Stimulated activated naive CD8-positive, alpha-beta T cell treated with anti-CD3 and anti-CD28 coated beads, Interleukin-15, Interleukin-2, amounts not matched to agents 100 ng/mL and 50 ng/mL, for 24 hours (primary cell): ENCODE measurements at regions not wholly inside any gene's neighbourhood (a gene's known extent, or its start where the extent isn't known, plus 50 kb on each side); places are given as distances from the start of the nearest gene placed in this dataset.
"Not testable (repeated sequence)": the region's sequence is repeated elsewhere in the genome, so short reads cannot be mapped to it uniquely, and the experiment has no call there.

Source experiments
- H3K27ac Mint-ChIP-seq: one replicate; pipeline ENCODE4 v1.8.0; 2021; ENCODE audit warnings: mild to moderate bottlenecking, mixed read lengths
- H3K27me3 Mint-ChIP-seq: one replicate; pipeline ENCODE4 v1.8.0; 2021; ENCODE audit warnings: mixed read lengths
- H3K36me3 Mint-ChIP-seq: one replicate; pipeline ENCODE4 v1.8.0; 2021; ENCODE audit warnings: low read depth, mixed read lengths
- H3K4me1 Mint-ChIP-seq: one replicate; pipeline ENCODE4 v1.8.0; 2021; ENCODE audit warnings: low read depth, mixed read lengths
- H3K4me3 Mint-ChIP-seq: one replicate; pipeline ENCODE4 v1.8.0; 2021; ENCODE audit warnings: mild to moderate bottlenecking, mixed read lengths
- H3K9me3 Mint-ChIP-seq: one replicate; pipeline ENCODE4 v1.8.0; 2021; ENCODE audit warnings: mixed read lengths

DNA sequence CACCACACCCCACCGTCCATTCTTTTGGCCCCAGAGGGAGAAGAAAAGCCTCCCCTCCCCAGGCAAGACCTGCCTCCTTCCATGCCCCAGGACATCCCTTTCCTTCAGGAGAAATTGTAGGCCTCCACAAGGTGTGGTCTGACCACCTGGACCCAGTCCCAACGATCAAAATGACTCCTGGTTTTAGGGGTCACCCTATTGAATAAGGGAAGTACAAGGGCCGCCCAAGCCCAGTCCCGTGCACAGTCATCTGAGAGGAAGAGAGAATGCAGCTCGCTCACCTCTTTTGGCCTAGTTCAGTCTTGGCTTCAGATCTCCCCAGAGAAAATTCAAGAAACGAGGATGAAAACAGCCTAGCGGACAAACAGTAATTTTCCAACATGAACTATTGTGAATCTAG, 249.1 kb downstream of the UACA start:
- H3K27me3 Mint-ChIP-seq, result peaks cover 16% of the 10 kb centered on the region
- peaks cover 25% of the 10 kb centered on the region for H3K4me1 Mint-ChIP-seq
- H3K27ac Mint-ChIP-seq, result no peak overlapping the region
- H3K9me3 Mint-ChIP-seq, result peaks cover 24% of the 10 kb centered on the region
- H3K4me3 Mint-ChIP-seq, result no peak overlapping the region
- peaks cover 27% of the 10 kb centered on the region for H3K36me3 Mint-ChIP-seq

DNA sequence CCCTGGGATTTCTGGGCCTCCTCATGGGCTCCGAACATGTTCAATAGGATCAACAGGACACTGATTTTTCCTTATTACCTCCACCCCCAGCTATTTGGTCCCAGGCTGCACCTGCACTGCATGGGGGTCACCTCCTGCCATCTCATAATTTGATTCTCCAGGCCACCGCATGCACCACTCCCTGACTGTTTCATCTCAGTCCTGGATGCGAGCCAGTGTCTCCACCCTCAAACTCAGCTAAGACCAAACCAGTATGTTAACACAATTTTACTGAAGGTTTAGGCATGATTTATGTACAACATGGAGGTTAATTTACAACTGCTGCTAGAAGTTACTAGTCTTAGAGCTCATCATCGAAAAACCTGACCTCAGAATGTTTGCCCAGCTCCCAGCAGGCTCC, 249.5 kb downstream of the UACA start:
- Mint-ChIP-seq H3K27ac (no peak overlapping the region), H3K4me1 (peaks cover 29% of the 10 kb centered on the region), H3K36me3 (peaks cover 27% of the 10 kb centered on the region), H3K4me3 (no peak overlapping the region), H3K9me3 (peaks cover 26% of the 10 kb centered on the region), H3K27me3 (peaks cover 16% of the 10 kb centered on the region)

GRCh38 chr15:70512772-70513362, 250.5 kb downstream of the UACA start:
- no peak overlapping the region for H3K4me3 Mint-ChIP-seq
- peaks cover 38% of the 10 kb centered on the region for H3K4me1 Mint-ChIP-seq
- H3K9me3 Mint-ChIP-seq, result peaks cover 28% of the 10 kb centered on the region
- peaks cover 27% of the 10 kb centered on the region for H3K36me3 Mint-ChIP-seq
- no peak overlapping the region for H3K27ac Mint-ChIP-seq
- peaks cover 9% of the 10 kb centered on the region for H3K27me3 Mint-ChIP-seq

GRCh38 chr15:70511972-70512587, 251.3 kb downstream of the UACA start:
- H3K27me3 Mint-ChIP-seq, H3K4me3 Mint-ChIP-seq, H3K27ac Mint-ChIP-seq: not testable (repeated sequence)
- peaks cover 29% of the 10 kb centered on the region for H3K9me3 Mint-ChIP-seq
- peaks cover 46% of the 10 kb centered on the region for H3K4me1 Mint-ChIP-seq
- H3K36me3 Mint-ChIP-seq, result peaks cover 27% of the 10 kb centered on the region

DNA sequence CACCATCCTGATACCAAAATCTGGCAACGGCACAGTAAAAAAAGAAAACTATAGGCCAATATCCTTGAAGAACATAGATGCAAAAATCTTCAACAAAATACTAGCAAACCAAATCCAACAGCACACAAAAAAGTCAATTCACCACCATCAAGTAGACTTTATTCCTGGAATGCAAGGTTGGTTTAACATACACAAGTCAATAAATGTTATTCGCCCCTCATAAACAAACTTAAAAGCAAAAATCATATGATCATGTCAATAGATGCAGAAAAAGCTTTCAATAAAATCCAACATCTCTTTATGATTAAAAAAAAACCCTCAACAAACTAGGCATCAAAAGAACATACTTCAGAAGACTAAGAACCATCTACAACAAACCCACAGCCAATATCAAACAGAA, 252.9 kb downstream of the UACA start:
- no peak overlapping the region for H3K27ac Mint-ChIP-seq
- H3K36me3 Mint-ChIP-seq, result peaks cover 27% of the 10 kb centered on the region
- peaks cover 6% of the 10 kb centered on the region for H3K27me3 Mint-ChIP-seq
- no peak overlapping the region for H3K4me3 Mint-ChIP-seq
- H3K9me3 Mint-ChIP-seq, result peaks cover 33% of the 10 kb centered on the region
- peaks cover 63% of the 10 kb centered on the region for H3K4me1 Mint-ChIP-seq

GRCh38 chr15:70509731-70510143, 253.6 kb downstream of the UACA start:
- Mint-ChIP-seq H3K36me3 (peaks cover 27% of the 10 kb centered on the region), H3K27me3 (no peaks in the 10 kb centered on the region), H3K4me3 (no peak overlapping the region), H3K4me1 (peaks cover 70% of the 10 kb centered on the region), H3K9me3 (peaks cover 33% of the 10 kb centered on the region), H3K27ac (peak overlapping the region; percentile 32)

GRCh38 chr15:70509282-70509662, 254.1 kb downstream of the UACA start:
- peak overlapping the region; percentile 32 for H3K27ac Mint-ChIP-seq
- peaks cover 33% of the 10 kb centered on the region for H3K9me3 Mint-ChIP-seq
- peaks cover 74% of the 10 kb centered on the region for H3K4me1 Mint-ChIP-seq
- no peaks in the 10 kb centered on the region for H3K27me3 Mint-ChIP-seq
- H3K36me3 Mint-ChIP-seq, result peaks cover 27% of the 10 kb centered on the region
- no peak overlapping the region for H3K4me3 Mint-ChIP-seq

GRCh38 chr15:70508561-70509281, 254.6 kb downstream of the UACA start:
- H3K4me1 Mint-ChIP-seq, result peaks cover 80% of the 10 kb centered on the region
- H3K36me3 Mint-ChIP-seq, result peaks cover 27% of the 10 kb centered on the region
- H3K4me3 Mint-ChIP-seq, result peak overlapping the region; percentile 38
- peaks cover 33% of the 10 kb centered on the region for H3K9me3 Mint-ChIP-seq
- peak overlapping the region; percentile 32 for H3K27ac Mint-ChIP-seq
- no peaks in the 10 kb centered on the region for H3K27me3 Mint-ChIP-seq

- Mint-ChIP-seq H3K27me3 (no peaks in the 10 kb centered on the region), H3K9me3 (peaks cover 33% of the 10 kb centered on the region), H3K4me1 (peaks cover 88% of the 10 kb centered on the region), H3K36me3 (peaks cover 27% of the 10 kb centered on the region), H3K4me3 (no peak overlapping the region), H3K27ac (peak overlapping the region; percentile 3)
Measured at GRCh38 chr15:70507772-70508371, 255.5 kb downstream of the UACA start.

DNA sequence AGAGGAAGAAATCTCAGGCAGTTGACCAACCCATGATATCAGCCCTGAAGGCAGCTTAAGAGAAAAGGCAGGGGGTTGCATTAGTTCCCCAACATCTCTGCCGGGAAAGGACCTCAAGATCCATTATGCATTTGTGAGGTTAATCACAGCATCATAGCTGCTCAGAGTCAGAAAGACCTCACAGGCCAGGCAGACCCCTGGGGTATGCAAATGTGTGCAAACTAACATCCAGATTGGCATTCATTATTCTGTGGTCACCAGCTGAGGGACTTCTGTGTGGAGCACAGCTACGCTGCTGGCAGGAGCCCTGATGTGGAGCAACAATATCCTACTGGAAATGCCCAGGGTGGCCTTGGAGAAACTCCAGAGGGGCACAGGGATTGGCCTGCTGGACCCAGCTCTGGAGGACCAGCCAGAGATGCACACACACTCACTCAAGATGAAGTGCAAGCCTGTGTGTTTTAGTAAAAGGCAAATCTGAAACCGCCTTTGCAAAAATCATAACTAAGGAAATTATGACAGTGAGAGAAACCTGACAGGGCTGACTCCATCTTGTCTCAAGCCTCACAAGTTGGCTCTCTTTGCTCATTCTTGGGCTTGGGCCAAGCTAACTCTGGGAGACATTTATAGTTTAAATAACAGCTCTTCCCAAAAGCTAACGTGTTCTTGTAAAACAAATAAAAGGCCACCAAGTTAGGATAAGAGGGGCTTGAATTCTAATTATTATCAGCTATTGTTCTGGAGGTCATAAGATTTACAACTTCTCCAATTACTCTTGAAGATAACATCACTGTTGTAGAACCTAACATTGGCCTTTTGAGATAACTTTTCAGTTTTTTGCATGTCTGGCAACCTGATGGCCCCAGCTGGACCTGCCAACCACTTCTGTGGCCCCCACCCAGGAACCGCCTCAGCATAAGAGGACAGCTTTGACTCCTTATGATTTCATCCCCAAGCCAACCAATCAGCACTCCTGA, 257.1 kb downstream of the UACA start:
- Mint-ChIP-seq H3K27me3 (peaks cover 5% of the 10 kb centered on the region), H3K27ac (no peak overlapping the region), H3K4me1 (peaks cover 90% of the 10 kb centered on the region), H3K9me3 (peaks cover 21% of the 10 kb centered on the region), H3K4me3 (no peak overlapping the region), H3K36me3 (peaks cover 15% of the 10 kb centered on the region)

DNA sequence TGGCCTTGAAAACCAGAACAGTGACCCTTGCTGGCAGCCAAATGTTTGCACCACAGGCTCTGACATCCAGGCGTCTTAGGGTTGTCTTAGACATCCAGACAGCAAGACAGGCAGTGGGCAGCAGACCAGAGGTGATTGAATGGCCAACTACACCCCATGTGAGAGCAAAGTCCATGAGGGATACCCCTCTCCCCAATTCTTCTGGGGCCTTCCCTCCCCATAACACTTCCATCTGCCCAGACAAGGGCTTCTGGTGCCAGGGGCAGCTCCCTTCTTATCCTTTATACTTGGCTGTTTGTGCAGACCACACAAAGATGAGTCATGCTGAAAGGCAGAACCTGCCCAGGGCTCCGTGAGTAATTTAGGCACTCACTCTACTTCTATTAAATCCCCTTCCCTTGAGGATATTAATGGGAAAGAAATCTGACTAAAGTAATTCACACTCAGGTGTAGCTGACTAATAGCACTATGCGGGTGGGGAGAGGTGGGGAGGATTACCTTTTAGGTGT, 257.9 kb downstream of the UACA start:
- peaks cover 16% of the 10 kb centered on the region for H3K9me3 Mint-ChIP-seq
- H3K36me3 Mint-ChIP-seq, result peaks cover 10% of the 10 kb centered on the region
- peaks cover 5% of the 10 kb centered on the region for H3K27me3 Mint-ChIP-seq
- peak overlapping the region; percentile 37 for H3K4me3 Mint-ChIP-seq
- peaks cover 88% of the 10 kb centered on the region for H3K4me1 Mint-ChIP-seq
- peak overlapping the region; percentile 71 for H3K27ac Mint-ChIP-seq

DNA sequence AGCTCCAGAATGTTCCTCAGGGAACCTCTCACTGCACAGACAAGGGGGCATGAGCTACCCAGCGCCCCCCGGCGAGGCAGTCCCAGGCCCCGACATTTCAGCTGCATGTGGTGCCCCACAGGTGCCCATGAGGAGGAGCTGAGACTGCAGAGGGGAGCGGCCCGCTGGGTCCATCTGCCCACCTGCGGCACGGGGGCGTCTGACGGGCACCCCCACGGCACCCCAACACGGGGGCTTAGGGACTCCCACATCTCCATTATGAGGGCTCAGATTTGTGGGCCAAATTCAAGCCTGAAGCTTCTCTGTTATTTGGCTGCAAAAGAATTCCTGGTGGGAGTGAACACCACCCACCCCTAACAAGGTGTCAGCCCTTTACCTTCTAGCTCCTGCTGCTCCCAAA, 258.4 kb downstream of the UACA start:
- Mint-ChIP-seq H3K36me3 (peaks cover 5% of the 10 kb centered on the region), H3K27me3 (peaks cover 5% of the 10 kb centered on the region), H3K4me3 (peak overlapping the region; percentile 37), H3K27ac (peak overlapping the region; percentile 71), H3K9me3 (peaks cover 11% of the 10 kb centered on the region), H3K4me1 (peaks cover 84% of the 10 kb centered on the region)

GRCh38 chr15:70504299-70504951, 258.9 kb downstream of the UACA start:
- H3K27me3 Mint-ChIP-seq, result peaks cover 5% of the 10 kb centered on the region
- H3K27ac Mint-ChIP-seq, result peak overlapping the region; percentile 55
- peaks cover 78% of the 10 kb centered on the region for H3K4me1 Mint-ChIP-seq
- peaks cover 9% of the 10 kb centered on the region for H3K9me3 Mint-ChIP-seq
- no peaks in the 10 kb centered on the region for H3K36me3 Mint-ChIP-seq
- H3K4me3 Mint-ChIP-seq, result peak overlapping the region; percentile 32
